Peyer's patch (tissue), 4 donors: ENCODE measurements at regions not wholly inside any gene's neighbourhood (a gene's known extent, or its start where the extent isn't known, plus 50 kb on each side); places are given as distances from the start of the nearest gene placed in this dataset.

Experiments
- POLR2A ChIP-seq, 2 donors: fragments of 450-650 bp; IDR thresholded peaks; one replicate each; pipeline ENCODE4 v1.5.1; 2017; ENCODE audit warnings: antibody characterized with exemption in 2 of 2, mild to moderate bottlenecking in 2 of 2, moderate library complexity in 2 of 2
- TF ChIP-seq, protein P1 (sequence below), 6 experiments: fragments of 450-650 bp in 4 of 6; fragments of 200-600 bp in 2 of 6; sonication (generic) in 1 of 6; IDR thresholded peaks; one replicate each; pipeline ENCODE4 v1.5.1; 2017 to 2019; ENCODE audit warnings: antibody characterized with exemption in 6 of 6, mild to moderate bottlenecking in 3 of 6, moderate library complexity in 1 of 6

DNA sequence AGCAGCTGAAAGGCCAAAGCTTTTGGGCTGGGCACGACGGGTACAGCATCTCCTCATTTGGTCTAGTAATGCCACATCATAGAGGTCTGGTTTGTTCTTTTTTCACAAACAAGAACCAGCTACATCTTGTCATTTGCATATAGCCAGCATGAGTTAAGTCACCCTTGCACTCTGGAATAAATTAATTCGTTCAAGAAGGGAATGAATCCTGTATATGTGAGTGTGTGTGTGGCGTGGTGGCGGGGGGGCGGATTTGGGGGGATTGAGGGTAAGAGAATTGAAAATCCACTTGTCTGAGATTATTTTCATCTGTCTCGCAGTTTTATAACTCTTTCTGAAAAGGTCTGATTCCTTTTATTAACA lies 380.0 kb upstream of the CAMK1G start:
- TF ChIP-seq, protein P1, sequence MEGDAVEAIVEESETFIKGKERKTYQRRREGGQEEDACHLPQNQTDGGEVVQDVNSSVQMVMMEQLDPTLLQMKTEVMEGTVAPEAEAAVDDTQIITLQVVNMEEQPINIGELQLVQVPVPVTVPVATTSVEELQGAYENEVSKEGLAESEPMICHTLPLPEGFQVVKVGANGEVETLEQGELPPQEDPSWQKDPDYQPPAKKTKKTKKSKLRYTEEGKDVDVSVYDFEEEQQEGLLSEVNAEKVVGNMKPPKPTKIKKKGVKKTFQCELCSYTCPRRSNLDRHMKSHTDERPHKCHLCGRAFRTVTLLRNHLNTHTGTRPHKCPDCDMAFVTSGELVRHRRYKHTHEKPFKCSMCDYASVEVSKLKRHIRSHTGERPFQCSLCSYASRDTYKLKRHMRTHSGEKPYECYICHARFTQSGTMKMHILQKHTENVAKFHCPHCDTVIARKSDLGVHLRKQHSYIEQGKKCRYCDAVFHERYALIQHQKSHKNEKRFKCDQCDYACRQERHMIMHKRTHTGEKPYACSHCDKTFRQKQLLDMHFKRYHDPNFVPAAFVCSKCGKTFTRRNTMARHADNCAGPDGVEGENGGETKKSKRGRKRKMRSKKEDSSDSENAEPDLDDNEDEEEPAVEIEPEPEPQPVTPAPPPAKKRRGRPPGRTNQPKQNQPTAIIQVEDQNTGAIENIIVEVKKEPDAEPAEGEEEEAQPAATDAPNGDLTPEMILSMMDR (IDR thresholded peaks at IDR 0.05), result no peak
- TF ChIP-seq POLR2A (IDR thresholded peaks at IDR 0.05), result no peak
